GM23248 (cell line): ENCODE measurements at regions not wholly inside any gene's neighbourhood (a gene's known extent, or its start where the extent isn't known, plus 50 kb on each side); places are given as distances from the start of the nearest gene placed in this dataset.

ENCODE experiments used
- EZH2 ChIP-seq: fragments of 200-600 bp; sonication (generic); IDR thresholded peaks from 2 replicates; pipeline ENCODE4 v1.6.1; 2018; ENCODE audit warnings: antibody characterized with exemption, mild to moderate bottlenecking; ENCODE audit not compliant: insufficient read depth, poor library complexity, severe bottlenecking
- EZH2phosphoT487 ChIP-seq: fragments of 200-600 bp; sonication (generic); IDR thresholded peaks from 2 replicates; pipeline ENCODE4 v1.6.1; 2018; ENCODE audit warnings: antibody characterized with exemption, moderate library complexity, mild to moderate bottlenecking, low read depth; ENCODE audit not compliant: insufficient read depth

GRCh38 chr1:53400761-53401674 is 58.2 kb upstream of the DMRTB1 start:
- no peak for TF ChIP-seq EZH2
- TF ChIP-seq EZH2phosphoT487: no peak
